HEK293 (cell line): ENCODE measurements at regions not wholly inside any gene's neighbourhood (a gene's known extent, or its start where the extent isn't known, plus 50 kb on each side); places are given as distances from the start of the nearest gene placed in this dataset.
A peak's percentile ranks its signal among the peaks of the same experiment; 100 is the strongest.

Source experiments
- GLIS1 ChIP-seq: fragments of 450-650 bp; formaldehyde crosslinking; IDR thresholded peaks from 2 replicates; pipeline ENCODE4 v1.5.1; 2016; ENCODE audit warnings: missing biosample characterization, missing genetic modification characterization
- OSR2 ChIP-seq: fragments of 450-650 bp; formaldehyde crosslinking; IDR thresholded peaks from 2 replicates; pipeline ENCODE4 v1.5.1; 2016; ENCODE audit warnings: missing biosample characterization, missing genetic modification characterization
- PRDM2 ChIP-seq: fragments of 450-650 bp; formaldehyde crosslinking; IDR thresholded peaks from 2 replicates; pipeline ENCODE4 v1.5.1; 2016; ENCODE audit warnings: missing biosample characterization, missing genetic modification characterization, borderline replicate concordance
- ZBTB20 ChIP-seq: fragments of 450-650 bp; formaldehyde crosslinking; IDR thresholded peaks from 2 replicates; pipeline ENCODE4 v1.5.1; 2016; ENCODE audit warnings: missing biosample characterization, missing genetic modification characterization
- ZBTB21 ChIP-seq: fragments of 450-650 bp; formaldehyde crosslinking; IDR thresholded peaks from 2 replicates; pipeline ENCODE4 v1.5.1; 2017; ENCODE audit warnings: missing biosample characterization, missing genetic modification characterization
- ZEB2 ChIP-seq: fragments of 450-650 bp; formaldehyde crosslinking; IDR thresholded peaks from 2 replicates; pipeline ENCODE4 v1.5.1; 2016; ENCODE audit warnings: missing biosample characterization, missing genetic modification characterization
- ZFP41 ChIP-seq: fragments of 450-650 bp; formaldehyde crosslinking; IDR thresholded peaks from 2 replicates; pipeline ENCODE4 v1.5.1; 2016; ENCODE audit warnings: missing biosample characterization, missing genetic modification characterization, borderline replicate concordance
- ZNF133 ChIP-seq: fragments of 450-650 bp; formaldehyde crosslinking; IDR thresholded peaks from 2 replicates; pipeline ENCODE4 v1.5.1; 2016; ENCODE audit warnings: missing biosample characterization, missing genetic modification characterization
- ZNF140 ChIP-seq: fragments of 450-650 bp; formaldehyde crosslinking; IDR thresholded peaks from 2 replicates; pipeline ENCODE4 v1.5.1; 2016; ENCODE audit warnings: missing biosample characterization, missing genetic modification characterization
- ZNF175 ChIP-seq: fragments of 450-650 bp; formaldehyde crosslinking; IDR thresholded peaks from 2 replicates; pipeline ENCODE4 v1.5.1; 2016; ENCODE audit warnings: missing biosample characterization, missing genetic modification characterization
- ZNF221 ChIP-seq: fragments of 450-650 bp; formaldehyde crosslinking; IDR thresholded peaks from 2 replicates; pipeline ENCODE4 v1.5.1; 2017; ENCODE audit warnings: missing biosample characterization, missing genetic modification characterization, borderline replicate concordance
- ZNF341 ChIP-seq: fragments of 450-650 bp; formaldehyde crosslinking; IDR thresholded peaks from 2 replicates; pipeline ENCODE4; 2016; ENCODE audit warnings: low read depth, missing biosample characterization, missing genetic modification characterization
- ZNF433 ChIP-seq: fragments of 450-650 bp; formaldehyde crosslinking; IDR thresholded peaks from 2 replicates; pipeline ENCODE4 v1.5.1; 2016; ENCODE audit warnings: missing biosample characterization, missing genetic modification characterization, low read depth
- ZNF488 ChIP-seq: fragments of 450-650 bp; formaldehyde crosslinking; IDR thresholded peaks from 2 replicates; pipeline ENCODE4 v1.5.1; 2016; ENCODE audit warnings: missing biosample characterization, missing genetic modification characterization
- ZNF518A ChIP-seq: fragments of 450-650 bp; formaldehyde crosslinking; conservative IDR thresholded peaks from 2 replicates; pipeline ENCODE4 v1.5.1; 2016; ENCODE audit warnings: low read depth, missing biosample characterization, missing genetic modification characterization
- ZNF521 ChIP-seq: fragments of 450-650 bp; formaldehyde crosslinking; IDR thresholded peaks from 2 replicates; pipeline ENCODE4 v1.5.1; 2017; ENCODE audit warnings: missing biosample characterization, mild to moderate bottlenecking, missing genetic modification characterization
- ZNF596 ChIP-seq: fragments of 450-650 bp; IDR thresholded peaks from 2 replicates; pipeline ENCODE4 v1.5.0; 2018; ENCODE audit warnings: missing biosample characterization, mild to moderate bottlenecking, missing genetic modification characterization, moderate library complexity
- ZNF658 ChIP-seq: fragments of 450-650 bp; formaldehyde crosslinking; IDR thresholded peaks from 2 replicates; pipeline ENCODE4; 2016; ENCODE audit warnings: missing biosample characterization, missing genetic modification characterization
- ZNF660 ChIP-seq: fragments of 450-650 bp; IDR thresholded peaks from 2 replicates; pipeline ENCODE4 v1.5.1; 2018; ENCODE audit warnings: missing biosample characterization, mild to moderate bottlenecking, missing genetic modification characterization
- ZNF677 ChIP-seq: fragments of 450-650 bp; IDR thresholded peaks from 2 replicates; pipeline ENCODE4 v1.5.0; 2018; ENCODE audit warnings: missing biosample characterization, mild to moderate bottlenecking, missing genetic modification characterization, moderate library complexity
- TF ChIP-seq, protein P1 (sequence below): fragments of 450-650 bp; formaldehyde crosslinking; IDR thresholded peaks from 2 replicates; pipeline ENCODE4 v1.5.1; 2016; ENCODE audit warnings: missing biosample characterization, missing genetic modification characterization
- TF ChIP-seq, protein P2 (sequence below): fragments of 450-650 bp; formaldehyde crosslinking; IDR thresholded peaks from 2 replicates; pipeline ENCODE4 v1.5.1; 2016; ENCODE audit warnings: missing biosample characterization, missing genetic modification characterization
- TF ChIP-seq, protein P3 (sequence below): sonication (generic); formaldehyde crosslinking; IDR thresholded peaks from 2 replicates; pipeline ENCODE4 v1.8.1; 2022; ENCODE audit warnings: mild to moderate bottlenecking, moderate library complexity, missing genetic modification reagents

DNA sequence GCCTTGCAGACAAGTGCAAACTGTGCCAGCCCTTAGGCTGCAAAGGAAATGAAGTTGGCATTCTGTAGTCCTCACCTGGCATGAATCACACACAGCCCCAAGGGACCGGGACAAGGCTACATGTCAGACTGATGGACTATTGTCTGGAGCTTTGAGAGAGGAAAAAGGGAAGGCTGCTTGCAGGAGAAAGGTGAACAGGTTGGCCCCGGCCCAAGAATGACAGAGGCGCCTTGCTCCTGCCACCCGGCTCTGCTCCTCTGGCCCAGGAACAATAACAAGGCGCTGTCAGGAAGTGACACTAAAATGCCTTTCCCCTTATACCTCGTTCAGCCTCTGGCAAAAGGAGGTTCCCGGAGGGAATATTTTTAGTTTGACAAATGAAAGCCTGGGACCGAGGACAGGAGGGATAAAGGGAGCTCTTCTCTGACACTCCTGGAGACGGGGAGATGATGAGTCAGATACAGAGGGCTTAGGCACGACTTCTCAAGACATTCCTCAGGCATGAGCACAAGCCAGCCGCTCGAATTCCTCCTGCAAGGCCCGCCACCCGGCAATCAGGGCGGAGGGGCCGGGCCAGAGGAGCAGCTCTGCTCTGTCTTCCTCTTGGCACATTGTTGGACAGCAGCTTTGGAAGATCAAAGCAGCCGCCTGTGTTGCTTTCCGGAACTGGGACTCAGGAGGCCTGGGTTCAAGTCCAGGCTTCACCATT, 105.8 kb downstream of the NOG start (continued):
- TF ChIP-seq PRDM2 (tag by site-specific recombination) (no peak), ZEB2 (tag by site-specific recombination) (peak; percentile 74; the same call in 1 of the 2 replicates), ZBTB20 (peak; percentile 60), GLIS1 (tag by site-specific recombination) (peak; percentile 51), ZNF133 (tag by site-specific recombination) (no peak), ZNF660 (tag by site-specific recombination) (peak; percentile 62; the same call in 1 of the 2 replicates), ZBTB21 (no peak), OSR2 (tag by site-specific recombination) (no peak; the same call in 1 of the 2 replicates), ZNF175 (no peak), ZNF518A (tag by site-specific recombination) (peak; percentile 51; the same call in 1 of the 2 replicates), ZFP41 (no peak), ZNF677 (no peak), ZNF221 (tag by site-specific recombination) (no peak), ZNF488 (tag by site-specific recombination) (no peak), ZNF658 (tag by site-specific recombination) (no peak), ZNF341 (tag by site-specific recombination) (peak; percentile 31; the same call in 1 of the 2 replicates), ZNF433 (tag by site-specific recombination) (no peak), ZNF521 (tag by site-specific recombination) (no peak), ZNF140 (tag by site-specific recombination) (no peak), ZNF596 (no peak)
- TF ChIP-seq, protein P1, sequence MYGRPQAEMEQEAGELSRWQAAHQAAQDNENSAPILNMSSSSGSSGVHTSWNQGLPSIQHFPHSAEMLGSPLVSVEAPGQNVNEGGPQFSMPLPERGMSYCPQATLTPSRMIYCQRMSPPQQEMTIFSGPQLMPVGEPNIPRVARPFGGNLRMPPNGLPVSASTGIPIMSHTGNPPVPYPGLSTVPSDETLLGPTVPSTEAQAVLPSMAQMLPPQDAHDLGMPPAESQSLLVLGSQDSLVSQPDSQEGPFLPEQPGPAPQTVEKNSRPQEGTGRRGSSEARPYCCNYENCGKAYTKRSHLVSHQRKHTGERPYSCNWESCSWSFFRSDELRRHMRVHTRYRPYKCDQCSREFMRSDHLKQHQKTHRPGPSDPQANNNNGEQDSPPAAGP = no peak
- TF ChIP-seq, protein P2, sequence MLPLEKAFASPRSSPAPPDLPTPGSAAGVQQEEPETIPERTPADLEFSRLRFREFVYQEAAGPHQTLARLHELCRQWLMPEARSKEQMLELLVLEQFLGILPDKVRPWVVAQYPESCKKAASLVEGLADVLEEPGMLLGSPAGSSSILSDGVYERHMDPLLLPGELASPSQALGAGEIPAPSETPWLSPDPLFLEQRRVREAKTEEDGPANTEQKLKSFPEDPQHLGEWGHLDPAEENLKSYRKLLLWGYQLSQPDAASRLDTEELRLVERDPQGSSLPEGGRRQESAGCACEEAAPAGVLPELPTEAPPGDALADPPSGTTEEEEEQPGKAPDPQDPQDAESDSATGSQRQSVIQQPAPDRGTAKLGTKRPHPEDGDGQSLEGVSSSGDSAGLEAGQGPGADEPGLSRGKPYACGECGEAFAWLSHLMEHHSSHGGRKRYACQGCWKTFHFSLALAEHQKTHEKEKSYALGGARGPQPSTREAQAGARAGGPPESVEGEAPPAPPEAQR = no peak
- TF ChIP-seq, protein P3, sequence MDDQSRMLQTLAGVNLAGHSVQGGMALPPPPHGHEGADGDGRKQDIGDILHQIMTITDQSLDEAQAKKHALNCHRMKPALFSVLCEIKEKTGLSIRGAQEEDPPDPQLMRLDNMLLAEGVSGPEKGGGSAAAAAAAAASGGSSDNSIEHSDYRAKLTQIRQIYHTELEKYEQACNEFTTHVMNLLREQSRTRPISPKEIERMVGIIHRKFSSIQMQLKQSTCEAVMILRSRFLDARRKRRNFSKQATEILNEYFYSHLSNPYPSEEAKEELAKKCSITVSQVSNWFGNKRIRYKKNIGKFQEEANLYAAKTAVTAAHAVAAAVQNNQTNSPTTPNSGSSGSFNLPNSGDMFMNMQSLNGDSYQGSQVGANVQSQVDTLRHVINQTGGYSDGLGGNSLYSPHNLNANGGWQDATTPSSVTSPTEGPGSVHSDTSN = no peak
